ENCODE measurements at regions not wholly inside any gene's neighbourhood (a gene's known extent, or its start where the extent isn't known, plus 50 kb on each side); places are given as distances from the start of the nearest gene placed in this dataset.

DNA sequence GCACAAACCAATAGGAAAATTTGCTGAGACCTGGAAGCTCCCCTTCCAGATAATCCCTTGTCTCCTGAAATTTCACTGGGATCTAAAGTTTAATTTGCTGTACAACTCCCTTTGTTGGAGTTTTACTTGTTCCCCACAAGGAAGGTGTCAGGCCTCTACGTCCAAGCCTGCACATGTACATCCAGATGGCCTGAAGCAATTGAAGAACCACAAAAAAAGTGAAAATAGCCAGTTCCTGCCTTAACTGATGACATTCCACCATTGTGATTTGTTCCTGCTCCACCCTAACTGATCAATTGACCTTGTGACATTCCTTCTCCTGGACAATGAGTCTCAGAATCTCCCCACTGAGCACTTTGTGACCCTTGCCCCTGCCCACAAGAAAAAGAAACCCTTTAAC, 716.0 kb upstream of the PCDH20 start:
- no peak for FAIRE-seq
- H3K27ac Mint-ChIP-seq (ENCODE audit: unreplicated experiment), result no peak overlapping the region

DNA sequence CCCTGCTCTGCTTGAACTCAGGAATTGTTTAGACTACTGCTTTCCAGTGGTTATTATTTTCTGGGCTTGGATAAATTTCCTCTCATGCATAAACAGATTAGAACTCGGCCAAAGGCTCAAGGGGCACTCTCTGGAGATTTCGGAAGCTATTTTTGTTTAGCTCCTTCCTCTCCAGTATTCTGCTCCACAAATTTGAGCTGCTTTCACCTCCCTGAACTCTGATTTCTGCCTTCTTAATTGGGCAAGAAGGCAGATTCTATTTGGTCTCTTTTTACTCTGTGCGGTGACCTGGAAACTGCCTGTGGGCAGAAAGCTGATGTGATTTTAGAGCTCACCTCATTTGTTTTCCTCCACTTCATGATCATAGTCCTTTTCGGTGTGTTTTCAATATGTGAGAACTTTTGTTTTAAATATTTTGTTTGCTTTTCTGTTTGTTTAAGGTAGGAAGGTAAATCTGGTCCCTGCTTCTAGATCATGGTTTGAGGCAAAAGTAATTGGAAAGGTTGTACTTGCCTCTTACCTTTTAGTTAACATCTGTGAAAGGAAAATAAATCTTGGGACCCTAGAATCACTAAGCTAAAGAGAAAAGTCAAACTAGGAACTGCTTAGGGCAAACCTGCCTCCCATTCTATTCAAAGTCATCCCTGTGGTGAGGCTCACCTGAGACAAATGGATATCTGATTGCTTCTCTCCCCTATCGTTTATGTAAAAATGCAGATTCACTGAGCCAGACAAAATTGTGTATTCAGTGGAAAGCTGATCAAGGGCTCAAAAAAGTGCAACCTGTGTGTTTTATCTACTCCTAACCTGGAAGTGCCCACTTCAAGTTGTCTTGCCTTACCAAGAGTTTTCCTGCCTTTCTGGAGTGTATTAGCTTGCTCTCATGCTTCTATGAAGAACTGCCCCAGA, 714.7 kb upstream of the PCDH20 start:
- DNase-seq (ENCODE audit: low read depth), result no peak
- peaks cover 4% of the 10 kb centered on the region for H3K9me3 Mint-ChIP-seq (ENCODE audit: unreplicated experiment)
- Histone ChIP-seq H3K9ac (ENCODE audit: low read length) (no peak overlapping the region), H3K79me2 (ENCODE audit: insufficient read depth, low read length) (no peaks in the 10 kb centered on the region), H3K4me1 (ENCODE audit: insufficient read depth, low read length) (no peaks in the 10 kb centered on the region), H3K4me2 (ENCODE audit: low read length) (no peak overlapping the region), H2AFZ (ENCODE audit: low read depth, low read length) (no peak overlapping the region), H3K27ac (ENCODE audit: low read depth, low read length) (no peak overlapping the region), H3K36me3 (ENCODE audit: insufficient read depth, low read length) (no peaks in the 10 kb centered on the region), H3K4me3 (ENCODE audit: insufficient read depth, low read depth, low read length) (no peak overlapping the region), H4K20me1 (ENCODE audit: insufficient read depth, low read length) (no peaks in the 10 kb centered on the region), H3K9me3 (ENCODE audit: insufficient read depth, low read depth, low read length) (no peaks in the 10 kb centered on the region), H3K27me3 (ENCODE audit: insufficient read depth, low read length) (no peaks in the 10 kb centered on the region)
- H3K27ac Mint-ChIP-seq (ENCODE audit: unreplicated experiment), result no peak overlapping the region
- no peaks in the 10 kb centered on the region for H3K4me1 Mint-ChIP-seq (ENCODE audit: low read depth, unreplicated experiment)
- TF ChIP-seq, protein P1, sequence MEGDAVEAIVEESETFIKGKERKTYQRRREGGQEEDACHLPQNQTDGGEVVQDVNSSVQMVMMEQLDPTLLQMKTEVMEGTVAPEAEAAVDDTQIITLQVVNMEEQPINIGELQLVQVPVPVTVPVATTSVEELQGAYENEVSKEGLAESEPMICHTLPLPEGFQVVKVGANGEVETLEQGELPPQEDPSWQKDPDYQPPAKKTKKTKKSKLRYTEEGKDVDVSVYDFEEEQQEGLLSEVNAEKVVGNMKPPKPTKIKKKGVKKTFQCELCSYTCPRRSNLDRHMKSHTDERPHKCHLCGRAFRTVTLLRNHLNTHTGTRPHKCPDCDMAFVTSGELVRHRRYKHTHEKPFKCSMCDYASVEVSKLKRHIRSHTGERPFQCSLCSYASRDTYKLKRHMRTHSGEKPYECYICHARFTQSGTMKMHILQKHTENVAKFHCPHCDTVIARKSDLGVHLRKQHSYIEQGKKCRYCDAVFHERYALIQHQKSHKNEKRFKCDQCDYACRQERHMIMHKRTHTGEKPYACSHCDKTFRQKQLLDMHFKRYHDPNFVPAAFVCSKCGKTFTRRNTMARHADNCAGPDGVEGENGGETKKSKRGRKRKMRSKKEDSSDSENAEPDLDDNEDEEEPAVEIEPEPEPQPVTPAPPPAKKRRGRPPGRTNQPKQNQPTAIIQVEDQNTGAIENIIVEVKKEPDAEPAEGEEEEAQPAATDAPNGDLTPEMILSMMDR (IDR thresholded peaks at IDR 0.05; ENCODE audit: insufficient read depth, low read depth, low read length), result no peak
- TF ChIP-seq EZH2 (IDR thresholded peaks at IDR 0.05; ENCODE audit: insufficient read depth, low read length), result no peak
- no peaks in the 10 kb centered on the region for H3K27me3 Mint-ChIP-seq (ENCODE audit: low read depth, unreplicated experiment)
- no peak overlapping the region for H3K4me3 Mint-ChIP-seq (ENCODE audit: unreplicated experiment)
- no peaks in the 10 kb centered on the region for H3K36me3 Mint-ChIP-seq (ENCODE audit: low read depth, unreplicated experiment)
- no peak for FAIRE-seq

More for the DNA sequence above, 716.0 kb upstream of the PCDH20 start:
- no peaks in the 10 kb centered on the region for H3K27me3 Mint-ChIP-seq (ENCODE audit: low read depth, unreplicated experiment)
- H3K4me1 Mint-ChIP-seq (ENCODE audit: low read depth, unreplicated experiment), result no peaks in the 10 kb centered on the region
- TF ChIP-seq, protein P1 (IDR thresholded peaks at IDR 0.05; ENCODE audit: insufficient read depth, low read depth, low read length), result no peak
- no peak for TF ChIP-seq EZH2 (IDR thresholded peaks at IDR 0.05; ENCODE audit: insufficient read depth, low read length)
- H3K4me3 Mint-ChIP-seq (ENCODE audit: unreplicated experiment), result no peak overlapping the region
- H3K4me3 ChIP-seq (ENCODE audit: insufficient read depth, low read depth, low read length), result no peak overlapping the region
- H3K36me3 Mint-ChIP-seq (ENCODE audit: low read depth, unreplicated experiment), result no peaks in the 10 kb centered on the region
- H3K27ac ChIP-seq (ENCODE audit: low read depth, low read length), result no peak overlapping the region
- H3K27me3 ChIP-seq (ENCODE audit: insufficient read depth, low read length), result no peaks in the 10 kb centered on the region
- no peaks in the 10 kb centered on the region for H3K36me3 ChIP-seq (ENCODE audit: insufficient read depth, low read length)
- DNase-seq (ENCODE audit: low read depth), result no peak
- H3K9me3 Mint-ChIP-seq (ENCODE audit: unreplicated experiment), result peaks cover 4% of the 10 kb centered on the region
- H4K20me1 ChIP-seq (ENCODE audit: insufficient read depth, low read length), result no peaks in the 10 kb centered on the region
- no peak overlapping the region for H3K4me2 ChIP-seq (ENCODE audit: low read length)
- no peaks in the 10 kb centered on the region for H3K4me1 ChIP-seq (ENCODE audit: insufficient read depth, low read length)
- H3K9ac ChIP-seq (ENCODE audit: low read length), result no peak overlapping the region
- H3K79me2 ChIP-seq (ENCODE audit: insufficient read depth, low read length), result no peaks in the 10 kb centered on the region
- H2AFZ ChIP-seq (ENCODE audit: low read depth, low read length), result no peak overlapping the region
- H3K9me3 ChIP-seq (ENCODE audit: insufficient read depth, low read depth, low read length), result no peaks in the 10 kb centered on the region

DNA sequence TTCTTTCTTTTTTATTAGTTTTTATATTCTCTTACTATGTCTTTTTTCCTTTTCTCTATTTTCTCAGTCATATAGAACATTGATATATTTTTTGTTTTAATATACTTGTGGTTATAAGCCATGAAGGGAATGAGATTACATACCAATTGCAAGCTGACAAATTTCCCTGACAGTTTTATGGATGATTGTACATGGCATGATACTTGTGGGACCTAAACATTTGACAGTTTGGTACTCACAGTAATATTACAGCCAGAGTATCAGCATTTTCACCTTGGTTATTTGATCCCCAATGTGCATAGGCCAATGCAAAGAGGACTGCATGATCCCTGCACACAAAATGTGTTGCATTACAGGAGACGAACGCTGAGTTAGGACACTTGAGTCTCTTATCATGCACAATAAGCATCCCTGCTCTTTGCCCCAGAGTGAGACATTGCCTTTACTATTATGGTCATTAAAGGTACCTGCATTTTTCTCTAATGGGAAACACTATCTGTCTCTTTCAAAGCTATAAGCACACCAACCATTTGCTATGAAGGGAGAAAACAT, 713.4 kb upstream of the PCDH20 start:
- Mint-ChIP-seq H3K27ac (ENCODE audit: unreplicated experiment) (no peak overlapping the region), H3K27me3 (ENCODE audit: low read depth, unreplicated experiment) (no peaks in the 10 kb centered on the region), H3K9me3 (ENCODE audit: unreplicated experiment) (peaks cover 2% of the 10 kb centered on the region), H3K4me3 (ENCODE audit: unreplicated experiment) (no peak overlapping the region), H3K4me1 (ENCODE audit: low read depth, unreplicated experiment) (no peaks in the 10 kb centered on the region), H3K36me3 (ENCODE audit: low read depth, unreplicated experiment) (no peaks in the 10 kb centered on the region)
- Histone ChIP-seq H3K4me1 (ENCODE audit: insufficient read depth, low read length) (no peaks in the 10 kb centered on the region), H3K36me3 (ENCODE audit: insufficient read depth, low read length) (no peaks in the 10 kb centered on the region), H3K4me3 (ENCODE audit: insufficient read depth, low read depth, low read length) (no peak overlapping the region), H4K20me1 (ENCODE audit: insufficient read depth, low read length) (no peaks in the 10 kb centered on the region), H3K79me2 (ENCODE audit: insufficient read depth, low read length) (no peaks in the 10 kb centered on the region), H3K9me3 (ENCODE audit: insufficient read depth, low read depth, low read length) (no peaks in the 10 kb centered on the region), H3K4me2 (ENCODE audit: low read length) (no peak overlapping the region), H3K9ac (ENCODE audit: low read length) (no peak overlapping the region), H2AFZ (ENCODE audit: low read depth, low read length) (no peak overlapping the region), H3K27ac (ENCODE audit: low read depth, low read length) (no peak overlapping the region), H3K27me3 (ENCODE audit: insufficient read depth, low read length) (no peaks in the 10 kb centered on the region)
- FAIRE-seq, result no peak
- TF ChIP-seq EZH2 (IDR thresholded peaks at IDR 0.05; ENCODE audit: insufficient read depth, low read length), result no peak
- TF ChIP-seq, protein P1 (IDR thresholded peaks at IDR 0.05; ENCODE audit: insufficient read depth, low read depth, low read length), result no peak
- DNase-seq (ENCODE audit: low read depth), result no peak

All from astrocyte (in vitro differentiated cells and primary cell).